Testis (tissue), 2 donors: ENCODE measurements at regions not wholly inside any gene's neighbourhood (a gene's known extent, or its start where the extent isn't known, plus 50 kb on each side); places are given as distances from the start of the nearest gene placed in this dataset.

Source experiments
- DNase-seq: peaks from one replicate; pipeline ENCODE4 v3.0.0-alpha.2; 2019
- H3K27ac ChIP-seq, 2 donors: fragments of 200-600 bp; sonication (generic); one replicate each; pipeline ENCODE4 v1.5.1; 2019
- H3K27me3 ChIP-seq: fragments of 200-600 bp; sonication (generic); one replicate; pipeline ENCODE4 v1.5.1; 2019
- H3K36me3 ChIP-seq: fragments of 200-600 bp; sonication (generic); one replicate; pipeline ENCODE4 v1.5.1; 2017; ENCODE audit warnings: low read depth; ENCODE audit errors: missing control alignments
- H3K4me1 ChIP-seq: fragments of 200-600 bp; sonication (generic); one replicate; pipeline ENCODE4 v1.5.1; 2019
- H3K4me3 ChIP-seq, 2 donors: fragments of 200-600 bp; sonication (generic); one replicate each; pipeline ENCODE4 v1.5.1; 2017 to 2019
- H3K9me3 ChIP-seq: fragments of 200-600 bp; sonication (generic); one replicate; pipeline ENCODE4 v1.5.1; 2017
- CTCF ChIP-seq, 3 experiments: fragments of 450-650 bp in 2 of 3; fragments of 200-600 bp in 1 of 3; sonication (generic) in 1 of 3; IDR thresholded peaks; one replicate each; pipeline ENCODE4 v1.5.1; 2016 to 2019; ENCODE audit warnings: antibody characterized with exemption in 3 of 3, mild to moderate bottlenecking in 2 of 3, moderate library complexity in 1 of 3
- POLR2A ChIP-seq: fragments of 450-650 bp; IDR thresholded peaks from one replicate; pipeline ENCODE4 v1.6.1; 2017; ENCODE audit warnings: antibody characterized with exemption, mild to moderate bottlenecking, moderate library complexity
- WGBS, 2 donors: methylation state at CpG; one replicate each; pipeline ENCODE4 v1.1.5; 2018; 5-methylcytosine and 5-hydroxymethylcytosine counted together
- intact Hi-C: fragments of 100-400 bp; cut with DNase I; formaldehyde crosslinking; loops from one replicate; pipeline ENCODE4 v1.15.1; 2023; ENCODE audit warnings: low total_unique reads

- H3K27ac ChIP-seq: no peak overlapping the region
- no peak overlapping the region for H3K4me3 ChIP-seq
- H3K9me3 ChIP-seq: no peaks in the 10 kb centered on the region
- no peaks in the 10 kb centered on the region for H3K4me1 ChIP-seq
- H3K36me3 ChIP-seq: no peaks in the 10 kb centered on the region
- intact Hi-C loops: no loop called here
- TF ChIP-seq CTCF (IDR thresholded peaks at IDR 0.05) (no peak), POLR2A (no peak)
- H3K27me3 ChIP-seq: no peaks in the 10 kb centered on the region
- DNase-seq: no peak
Observed at GRCh38 chr14:40850191-40850590, 756.5 kb upstream of the LRFN5 start.

GRCh38 chr14:40847480-40847879 lies 759.2 kb upstream of the LRFN5 start:
- Histone ChIP-seq H3K27ac (no peak overlapping the region), H3K4me1 (no peaks in the 10 kb centered on the region), H3K27me3 (no peaks in the 10 kb centered on the region), H3K36me3 (no peaks in the 10 kb centered on the region), H3K4me3 (no peak overlapping the region), H3K9me3 (no peaks in the 10 kb centered on the region)
- TF ChIP-seq CTCF (IDR thresholded peaks at IDR 0.05) (no peak), POLR2A (no peak)
- DNase-seq: no peak
- intact Hi-C loops: no loop called here

- no peaks in the 10 kb centered on the region for H3K9me3 ChIP-seq
- H3K27ac ChIP-seq: no peak overlapping the region
- no peaks in the 10 kb centered on the region for H3K4me1 ChIP-seq
- intact Hi-C loops: no loop called here
- no peak overlapping the region for H3K4me3 ChIP-seq
- H3K36me3 ChIP-seq: no peaks in the 10 kb centered on the region
- DNase-seq: no peak
- TF ChIP-seq POLR2A (no peak), CTCF (IDR thresholded peaks at IDR 0.05) (no peak)
- no peaks in the 10 kb centered on the region for H3K27me3 ChIP-seq
Observed at GRCh38 chr14:40842816-40843215, 763.9 kb upstream of the LRFN5 start.

GRCh38 chr14:40841886-40842285 lies 764.8 kb upstream of the LRFN5 start:
- Histone ChIP-seq H3K27ac (no peak overlapping the region), H3K36me3 (no peaks in the 10 kb centered on the region), H3K9me3 (no peaks in the 10 kb centered on the region), H3K27me3 (no peaks in the 10 kb centered on the region), H3K4me3 (no peak overlapping the region), H3K4me1 (no peaks in the 10 kb centered on the region)
- intact Hi-C loops: no loop called here
- 48 to 71% methylated on average over 1 of the region's 1 CpG for WGBS, 2 donors
- TF ChIP-seq POLR2A (no peak), CTCF (IDR thresholded peaks at IDR 0.05) (no peak)
- no peak for DNase-seq

- TF ChIP-seq CTCF (IDR thresholded peaks at IDR 0.05) (no peak), POLR2A (no peak)
- H3K27ac ChIP-seq: no peak overlapping the region
- no peak for DNase-seq
- intact Hi-C loops: no loop called here
- no peaks in the 10 kb centered on the region for H3K4me1 ChIP-seq
- H3K36me3 ChIP-seq: no peaks in the 10 kb centered on the region
- H3K9me3 ChIP-seq: no peaks in the 10 kb centered on the region
- 81 to 84% methylated on average over 2 of the region's 2 CpGs for WGBS, 2 donors
- no peaks in the 10 kb centered on the region for H3K27me3 ChIP-seq
- H3K4me3 ChIP-seq: no peak overlapping the region
Observed at GRCh38 chr14:40838601-40839000, 768.1 kb upstream of the LRFN5 start.
